Ishikawa (cell line): ENCODE measurements at regions not wholly inside any gene's neighbourhood (a gene's known extent, or its start where the extent isn't known, plus 50 kb on each side); places are given as distances from the start of the nearest gene placed in this dataset.

ENCODE experiments used
- MAX ChIP-seq: IDR thresholded peaks from 2 replicates; pipeline ENCODE4 v1.6.1; 2012
- TAF1 ChIP-seq: IDR thresholded peaks from 2 replicates; pipeline ENCODE4 v1.6.1; 2012; ENCODE audit warnings: low read depth, mild to moderate bottlenecking

GRCh38 chr12:17361224-17361623, 728.8 kb downstream of the RERGL start:
- TF ChIP-seq TAF1 (no peak), MAX (no peak)
